Stimulated activated CD4-positive, alpha-beta T cell treated with anti-CD3 and anti-CD28 coated beads, TNF-alpha, amount 100 ng/mL, for 48 hours (primary cell): ENCODE measurements at regions not wholly inside any gene's neighbourhood (a gene's known extent, or its start where the extent isn't known, plus 50 kb on each side); places are given as distances from the start of the nearest gene placed in this dataset.

Source experiments
- DNase-seq, 3 donors: peaks; one replicate each; pipeline ENCODE4 v3.0.0-alpha.2; 2020; ENCODE audit warnings: low read depth in 3 of 3

GRCh38 chr5:53219174-53219573 is 109.6 kb upstream of the MOCS2 start:
- no peak for DNase-seq

- DNase-seq = no peak
These were observed 110.1 kb upstream of the MOCS2 start for GRCh38 chr5:53219610-53220009.

GRCh38 chr5:53233645-53234405 is 124.3 kb upstream of the MOCS2 start:
- DNase-seq = no peak

GRCh38 chr5:53236683-53237082 is 127.1 kb upstream of the MOCS2 start:
- DNase-seq = no peak

GRCh38 chr5:53237876-53238275 is 128.3 kb upstream of the MOCS2 start:
- no peak for DNase-seq

- DNase-seq = no peak
These were observed 129.9 kb upstream of the MOCS2 start for GRCh38 chr5:53239301-53239990.

- DNase-seq = no peak
These were observed 131.1 kb upstream of the MOCS2 start for GRCh38 chr5:53240661-53241060.

- DNase-seq = no peak
These were observed 132.0 kb upstream of the MOCS2 start for GRCh38 chr5:53241572-53241971.

GRCh38 chr5:53243403-53243802 is 133.8 kb upstream of the MOCS2 start:
- no peak for DNase-seq

GRCh38 chr5:53246042-53246836 is 136.7 kb upstream of the MOCS2 start:
- DNase-seq = no peak

- DNase-seq = no peak
These were observed 140.1 kb upstream of the MOCS2 start for GRCh38 chr5:53249529-53250200.

GRCh38 chr5:53250201-53250550 is 140.6 kb upstream of the MOCS2 start:
- no peak for DNase-seq

- no peak for DNase-seq
These were observed 143.9 kb upstream of the MOCS2 start for GRCh38 chr5:53253421-53253871.

GRCh38 chr5:53256746-53257145 is 147.2 kb upstream of the MOCS2 start:
- DNase-seq = no peak

- DNase-seq = no peak
These were observed 148.3 kb upstream of the MOCS2 start for GRCh38 chr5:53257806-53258373.

GRCh38 chr5:53259176-53259575 is 149.6 kb upstream of the MOCS2 start:
- DNase-seq = no peak

- no peak for DNase-seq
These were observed 150.9 kb upstream of the MOCS2 start for GRCh38 chr5:53260446-53260845.

GRCh38 chr5:53261245-53261644 is 151.7 kb upstream of the MOCS2 start:
- no peak for DNase-seq

GRCh38 chr5:53262348-53262970 is 152.9 kb upstream of the MOCS2 start:
- DNase-seq = no peak

- DNase-seq = no peak
These were observed 153.6 kb upstream of the MOCS2 start for GRCh38 chr5:53263151-53263550.

- no peak for DNase-seq
These were observed 155.5 kb upstream of the MOCS2 start for GRCh38 chr5:53265043-53265442.
